LNCaP clone FGC (cell line): ENCODE measurements at regions not wholly inside any gene's neighbourhood (a gene's known extent, or its start where the extent isn't known, plus 50 kb on each side); places are given as distances from the start of the nearest gene placed in this dataset.
"Not testable (repeated sequence)": the region's sequence is repeated elsewhere in the genome, so short reads cannot be mapped to it uniquely, and the experiment has no call there.

Experiments used
- DNase-seq: peaks from one replicate; pipeline ENCODE4 v3.0.0-alpha.2; 2011; ENCODE audit warnings: low read depth
- H3K4me3 ChIP-seq: 2 replicates; pipeline ENCODE4 v1.5.1; 2011; ENCODE audit warnings: mild to moderate bottlenecking, low read depth, low read length, control low read depth
- CTCF ChIP-seq: IDR thresholded peaks from 2 replicates; pipeline ENCODE4 v1.5.1; 2012; ENCODE audit warnings: mild to moderate bottlenecking; ENCODE audit not compliant: control insufficient read depth, insufficient read depth; ENCODE audit errors: extremely low read depth

GRCh38 chr22:23381661-23382427 lies 198.2 kb downstream of the IGLL1 start:
- TF ChIP-seq CTCF: no peak
- no peak overlapping the region for H3K4me3 ChIP-seq
- no peak for DNase-seq

- TF ChIP-seq CTCF: no peak
- no peak for DNase-seq
- no peak overlapping the region for H3K4me3 ChIP-seq
Observed at GRCh38 chr22:23380911-23381310, 199.2 kb downstream of the IGLL1 start.

GRCh38 chr22:23380230-23380573 lies 199.9 kb downstream of the IGLL1 start:
- H3K4me3 ChIP-seq: no peak overlapping the region
- DNase-seq: no peak
- no peak for TF ChIP-seq CTCF

- not testable (repeated sequence) for DNase-seq, H3K4me3 ChIP-seq
Observed at GRCh38 chr22:23379540-23380229, 199.4 kb downstream of the BCR start.

- TF ChIP-seq CTCF: no peak
- DNase-seq: no peak
- H3K4me3 ChIP-seq: no peak overlapping the region
Observed at GRCh38 chr22:23377767-23378166, 197.5 kb downstream of the BCR start.

GRCh38 chr22:23376256-23376655 lies 195.9 kb downstream of the BCR start:
- DNase-seq: no peak
- TF ChIP-seq CTCF: no peak
- no peak overlapping the region for H3K4me3 ChIP-seq

GRCh38 chr22:23375031-23375827 lies 194.9 kb downstream of the BCR start:
- no peak for DNase-seq
- no peak overlapping the region for H3K4me3 ChIP-seq
- TF ChIP-seq CTCF: no peak
